ENCODE measurements at regions not wholly inside any gene's neighbourhood (a gene's known extent, or its start where the extent isn't known, plus 50 kb on each side); places are given as distances from the start of the nearest gene placed in this dataset.
A peak's percentile ranks its signal among the peaks of the same experiment; 100 is the strongest.

DNA sequence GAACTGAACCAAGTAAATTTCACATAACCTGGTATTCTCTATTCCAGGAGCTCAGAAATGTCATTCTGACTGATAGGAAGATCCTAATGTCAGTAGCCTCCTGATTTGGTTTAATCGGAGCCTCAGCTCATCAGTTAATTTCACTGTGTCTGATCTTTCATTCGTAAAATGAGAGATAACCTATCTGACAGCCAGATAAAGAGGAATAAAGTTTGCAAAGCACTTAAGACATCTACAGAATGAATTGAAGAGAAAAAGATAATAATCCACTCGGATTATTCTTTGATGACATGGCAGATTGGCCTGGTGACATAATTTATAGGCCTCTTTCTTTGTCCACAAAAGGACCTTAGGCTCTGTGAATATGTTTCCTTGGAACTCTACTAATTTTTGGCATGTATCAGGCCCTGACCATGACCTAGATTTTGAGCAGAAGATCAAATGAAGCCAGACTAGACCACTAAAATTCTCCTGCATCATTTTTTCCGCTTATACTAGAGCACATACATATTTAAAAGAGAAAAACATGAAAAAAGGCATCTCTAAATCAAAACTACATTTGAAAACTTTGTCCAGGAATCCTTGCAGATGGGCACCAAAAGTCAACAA is 312.4 kb downstream of the MTX2 start (continued):
- TF ChIP-seq CBX2 (IDR thresholded peaks at IDR 0.05; ENCODE audit: borderline replicate concordance, low read depth) (no peak), E2F6 (IDR thresholded peaks at IDR 0.05; ENCODE audit: borderline replicate concordance, low read depth) (no peak)
- TF ChIP-seq, protein P1, sequence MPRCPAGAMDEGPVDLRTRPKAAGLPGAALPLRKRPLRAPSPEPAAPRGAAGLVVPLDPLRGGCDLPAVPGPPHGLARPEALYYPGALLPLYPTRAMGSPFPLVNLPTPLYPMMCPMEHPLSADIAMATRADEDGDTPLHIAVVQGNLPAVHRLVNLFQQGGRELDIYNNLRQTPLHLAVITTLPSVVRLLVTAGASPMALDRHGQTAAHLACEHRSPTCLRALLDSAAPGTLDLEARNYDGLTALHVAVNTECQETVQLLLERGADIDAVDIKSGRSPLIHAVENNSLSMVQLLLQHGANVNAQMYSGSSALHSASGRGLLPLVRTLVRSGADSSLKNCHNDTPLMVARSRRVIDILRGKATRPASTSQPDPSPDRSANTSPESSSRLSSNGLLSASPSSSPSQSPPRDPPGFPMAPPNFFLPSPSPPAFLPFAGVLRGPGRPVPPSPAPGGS (IDR thresholded peaks at IDR 0.05): no peak

DNA sequence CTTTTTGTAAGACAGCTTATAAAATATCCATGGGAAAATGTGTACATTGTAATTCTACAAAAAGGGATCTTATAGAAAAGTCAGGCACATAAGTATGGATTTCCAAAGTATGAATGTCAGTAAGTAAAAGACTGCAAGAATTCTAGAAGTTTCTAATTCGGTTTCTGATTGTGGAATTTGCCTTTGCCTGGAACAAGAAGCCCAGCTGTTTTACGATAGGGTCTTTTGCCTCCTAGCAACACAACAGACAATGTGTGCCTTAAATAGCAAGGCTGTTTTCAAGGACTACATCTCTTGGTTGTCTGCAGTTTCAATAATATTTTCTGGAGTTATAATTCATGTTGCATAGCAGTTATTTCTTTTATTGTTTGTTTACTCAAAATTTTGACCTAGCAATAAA is 312.9 kb downstream of the MTX2 start:
- no peak overlapping the region for H3K4me3 ChIP-seq
- peak overlapping the region; percentile 66 to 76 for H3K27ac ChIP-seq
- H3K4me2 ChIP-seq: peak overlapping the region; percentile 78
- POLR2A ChIA-PET: interaction anchor here (0.6 to 2.2 kb wide), 3 partner anchors 24 to 55 kb away, joined by 4 to 12 read pairs (median 8); no protein-coding TSS in a partner anchor
- H3K9me3 ChIP-seq: no peaks in the 10 kb centered on the region
- FAIRE-seq: no peak
- TF ChIP-seq HMGXB4 (CRISPR knock-in tag; IDR thresholded peaks at IDR 0.05; ENCODE audit: borderline replicate concordance): no peak
- no peak for TF ChIP-seq FOSL2 (IDR thresholded peaks at IDR 0.05)
- TF ChIP-seq FOSL2 (CRISPR knock-in tag; IDR thresholded peaks at IDR 0.05): no peak
- no peak for TF ChIP-seq TP53 (CRISPR knock-in tag; IDR thresholded peaks at IDR 0.05)
- CTCF ChIA-PET: interaction anchor here (1.1 to 4.2 kb wide), 9 partner anchors 9 to 567 kb away, joined by 3 to 18 read pairs (median 5); no protein-coding TSS in a partner anchor
- no peak for DNase-seq (ENCODE audit: low read depth in 1 of 2, low spot score in 1 of 2)
- H3K4me1 ChIP-seq: peaks cover 31% of the 10 kb centered on the region
- WGBS (ENCODE audit: missing lambda C conversion rate): 74% methylated on average over 2 of the region's 2 CpGs
- ATAC-seq: no peak

DNA sequence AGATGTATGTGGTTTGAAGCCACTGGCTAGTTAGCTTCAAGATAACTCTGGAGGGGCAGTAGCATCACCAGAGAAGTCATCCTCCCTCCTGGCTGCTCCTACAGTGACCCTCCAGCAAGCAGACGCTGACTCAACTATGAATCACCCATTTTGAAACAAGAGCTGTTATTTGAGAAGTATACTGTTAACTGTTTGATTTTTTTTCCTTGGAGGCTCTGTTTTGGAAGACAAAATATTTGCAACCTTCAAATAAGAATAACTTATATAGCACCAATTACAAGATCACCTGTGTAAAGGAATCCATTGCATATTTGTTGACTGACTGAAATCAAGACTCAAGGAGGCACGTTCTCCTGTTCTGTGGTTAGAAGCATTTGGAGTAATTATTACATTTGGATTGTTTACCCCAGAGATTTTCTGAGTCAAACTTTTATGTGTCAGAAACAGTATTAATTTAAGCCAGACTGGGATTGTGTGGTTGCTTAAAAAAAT is 313.8 kb downstream of the MTX2 start:
- Histone ChIP-seq H3K4me3 (peak overlapping the region; percentile 17; the same call in 1 of the 3 replicates), H3K4me1 (peaks cover 31% of the 10 kb centered on the region), H3K4me2 (peak overlapping the region; percentile 78), H3K27ac (peak overlapping the region; percentile 72 to 76), H3K9me3 (no peaks in the 10 kb centered on the region)
- CTCF ChIA-PET: interaction anchor here (0.8 to 4.2 kb wide), 11 partner anchors 10 to 566 kb away, joined by 3 to 18 read pairs (median 5); no protein-coding TSS in a partner anchor
- POLR2A ChIA-PET: interaction anchor here (1.6 to 2.2 kb wide), 3 partner anchors 21 to 54 kb away, joined by 6 to 12 read pairs (median 8); no protein-coding TSS in a partner anchor
- no peak for TF ChIP-seq E2F6 (IDR thresholded peaks at IDR 0.05; ENCODE audit: borderline replicate concordance, low read depth)
- TF ChIP-seq JUNB (IDR thresholded peaks at IDR 0.05): peak; percentile 96
- TF ChIP-seq CEBPB (IDR thresholded peaks at IDR 0.05): peak; percentile 30 to 75; a peak in 2 of 4 replicates
- no peak for TF ChIP-seq BHLHE40 (IDR thresholded peaks at IDR 0.05; ENCODE audit: low read depth, low read length)
- TF ChIP-seq ZFP36 (IDR thresholded peaks at IDR 0.05; ENCODE audit: borderline replicate concordance, partially characterized antibody): no peak
- TF ChIP-seq, protein P2, sequence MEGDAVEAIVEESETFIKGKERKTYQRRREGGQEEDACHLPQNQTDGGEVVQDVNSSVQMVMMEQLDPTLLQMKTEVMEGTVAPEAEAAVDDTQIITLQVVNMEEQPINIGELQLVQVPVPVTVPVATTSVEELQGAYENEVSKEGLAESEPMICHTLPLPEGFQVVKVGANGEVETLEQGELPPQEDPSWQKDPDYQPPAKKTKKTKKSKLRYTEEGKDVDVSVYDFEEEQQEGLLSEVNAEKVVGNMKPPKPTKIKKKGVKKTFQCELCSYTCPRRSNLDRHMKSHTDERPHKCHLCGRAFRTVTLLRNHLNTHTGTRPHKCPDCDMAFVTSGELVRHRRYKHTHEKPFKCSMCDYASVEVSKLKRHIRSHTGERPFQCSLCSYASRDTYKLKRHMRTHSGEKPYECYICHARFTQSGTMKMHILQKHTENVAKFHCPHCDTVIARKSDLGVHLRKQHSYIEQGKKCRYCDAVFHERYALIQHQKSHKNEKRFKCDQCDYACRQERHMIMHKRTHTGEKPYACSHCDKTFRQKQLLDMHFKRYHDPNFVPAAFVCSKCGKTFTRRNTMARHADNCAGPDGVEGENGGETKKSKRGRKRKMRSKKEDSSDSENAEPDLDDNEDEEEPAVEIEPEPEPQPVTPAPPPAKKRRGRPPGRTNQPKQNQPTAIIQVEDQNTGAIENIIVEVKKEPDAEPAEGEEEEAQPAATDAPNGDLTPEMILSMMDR (IDR thresholded peaks at IDR 0.05): no peak
- TF ChIP-seq TFCP2L1 (CRISPR knock-in tag; IDR thresholded peaks at IDR 0.05): no peak
- no peak for TF ChIP-seq FOXS1 (CRISPR knock-in tag; IDR thresholded peaks at IDR 0.05)
- no peak for TF ChIP-seq RCOR1 (IDR thresholded peaks at IDR 0.05; ENCODE audit: low read depth, low read length)
- TF ChIP-seq JUN (IDR thresholded peaks at IDR 0.05): peak in 1 of 2 experiments; percentile 56; a peak in 2 of 5 replicates
- TF ChIP-seq, protein P3, sequence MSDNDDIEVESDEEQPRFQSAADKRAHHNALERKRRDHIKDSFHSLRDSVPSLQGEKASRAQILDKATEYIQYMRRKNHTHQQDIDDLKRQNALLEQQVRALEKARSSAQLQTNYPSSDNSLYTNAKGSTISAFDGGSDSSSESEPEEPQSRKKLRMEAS (IDR thresholded peaks at IDR 0.05): peak; percentile 45; the same call in 1 of the 2 replicates
- TF ChIP-seq FOSL2 (IDR thresholded peaks at IDR 0.05): peak; percentile 98
- peak; percentile 97 for TF ChIP-seq FOSL2 (CRISPR knock-in tag; IDR thresholded peaks at IDR 0.05)
- TF ChIP-seq MAZ (IDR thresholded peaks at IDR 0.05; ENCODE audit: borderline replicate concordance, low read depth, low read length): no peak
- TF ChIP-seq MAFK (IDR thresholded peaks at IDR 0.05; ENCODE audit: partially characterized antibody): no peak
- TF ChIP-seq GATA3 (IDR thresholded peaks at IDR 0.05; ENCODE audit: borderline replicate concordance): peak; percentile 63; the same call in 1 of the 2 replicates
- TF ChIP-seq RAD21 (conservative IDR thresholded peaks at IDR 0.05 in 1 of 2, IDR thresholded peaks at IDR 0.05 in 1 of 2): peak in 1 of 2 experiments; percentile 23; a peak in 2 of 5 replicates
- WGBS (ENCODE audit: missing lambda C conversion rate): 0% methylated on average over 2 of the region's 2 CpGs
- FAIRE-seq (no peak), DNase-seq (ENCODE audit: low read depth in 1 of 2, low spot score in 1 of 2) (peak; percentile 49 to 87), ATAC-seq (peak; percentile 95 to 97)

Measured in A549 (cell line).